ENCODE measurements at regions not wholly inside any gene's neighbourhood (a gene's known extent, or its start where the extent isn't known, plus 50 kb on each side); places are given as distances from the start of the nearest gene placed in this dataset.

- Histone ChIP-seq H4K91ac (ENCODE audit: insufficient read depth, low read depth, low read length) (no peak overlapping the region), H2BK20ac (ENCODE audit: low read depth, low read length) (no peak overlapping the region), H3K36me3 (ENCODE audit: control insufficient read depth, insufficient read depth, low read length) (no peaks in the 10 kb centered on the region), H4K8ac (ENCODE audit: low read depth in 2 of 2, low read length in 2 of 2) (no peak overlapping the region), H3K56ac (ENCODE audit: extremely low read depth, insufficient read depth, low read length) (no peak overlapping the region), H3K27ac (ENCODE audit: insufficient read depth, low read length) (no peak overlapping the region), H3K18ac (ENCODE audit: low read depth, low read length) (no peak overlapping the region), H3K23ac (ENCODE audit: low read depth, low read length) (no peak overlapping the region), H3K9me1 (ENCODE audit: insufficient read depth, low read length) (no peaks in the 10 kb centered on the region), H3K4ac (ENCODE audit: low read depth, low read length) (no peak overlapping the region), H3K4me2 (ENCODE audit: low read depth, low read length) (no peak overlapping the region), H4K5ac (ENCODE audit: low read depth, low read length) (no peak overlapping the region), H3K14ac (replicated peaks; ENCODE audit: low read depth, low read length) (no peak overlapping the region), H3K9ac (ENCODE audit: low read depth, low read length) (no peak overlapping the region), H4K20me1 (ENCODE audit: insufficient read depth, low read length) (no peaks in the 10 kb centered on the region), H3K79me1 (ENCODE audit: low read depth in 1 of 2, low read length in 2 of 2) (no peaks in the 10 kb centered on the region), H2AK5ac (ENCODE audit: low read depth, low read length) (no peak overlapping the region), H3K9me3 (ENCODE audit: control insufficient read depth, insufficient read depth, low read length) (peaks cover 4% of the 10 kb centered on the region), H2BK120ac (ENCODE audit: low read depth, low read length) (no peak overlapping the region), H3K27me3 (ENCODE audit: control insufficient read depth, insufficient read depth, low read length) (no peaks in the 10 kb centered on the region), H2AFZ (replicated peaks; ENCODE audit: low read length, poor library complexity) (no peak overlapping the region), H2BK5ac (ENCODE audit: low read depth, low read length, poor library complexity, severe bottlenecking) (no peak overlapping the region), H2AK9ac (replicated peaks; ENCODE audit: low read depth, low read length, poor library complexity) (no peak overlapping the region), H2BK15ac (ENCODE audit: low read depth, low read length) (no peak overlapping the region), H3K4me1 (ENCODE audit: control insufficient read depth, insufficient read depth, low read length) (no peaks in the 10 kb centered on the region), H3K4me3 (ENCODE audit: insufficient read depth, low read depth, low read length) (no peak overlapping the region)
- no CpG with 5 or more reads among the region's 5 CpGs for WGBS, 2 experiments (ENCODE audit: extremely low coverage in 2 of 2, insufficient read length in 1 of 2)
- in situ Hi-C loops (cut with MboI; ENCODE audit: low sequenced_read_pairs), result no loop called here
- DNase-seq (no peak), ATAC-seq (ENCODE audit: low read depth) (no peak)
- TF ChIP-seq FOS (IDR thresholded peaks at IDR 0.05; ENCODE audit: low read depth, low read length), result no peak
- no peak for TF ChIP-seq POLR2A (IDR thresholded peaks at IDR 0.05; ENCODE audit: low read depth, low read length)
- TF ChIP-seq RFX5 (IDR thresholded peaks at IDR 0.05; ENCODE audit: low read depth, low read length), result no peak
- no peak for TF ChIP-seq RAD21 (IDR thresholded peaks at IDR 0.05; ENCODE audit: low read length)
- TF ChIP-seq BHLHE40 (IDR thresholded peaks at IDR 0.05; ENCODE audit: low read depth, low read length), result no peak
- TF ChIP-seq MAFK (IDR thresholded peaks at IDR 0.05; ENCODE audit: low read depth, low read length), result no peak
- TF ChIP-seq SMC3 (IDR thresholded peaks at IDR 0.05; ENCODE audit: low read depth, low read length), result no peak
- ChIA-PET CTCF (no interaction called here), POLR2A (ENCODE audit: unreplicated experiment) (no interaction called here)
- intact Hi-C loops (cut with micrococcal nuclease), result no loop called here
- dilution Hi-C loops (cut with HindIII; ENCODE audit: low sequenced_read_pairs, unreplicated experiment), result no loop called here
- BruUV-seq (replicated peaks), result no TSS peak
Observed at GRCh38 chr1:191533254-191533653, 625.0 kb upstream of the RGS18 start.

All from IMR-90 (cell line).